Fibroblast of peridontal ligament (primary cell): ENCODE measurements at regions not wholly inside any gene's neighbourhood (a gene's known extent, or its start where the extent isn't known, plus 50 kb on each side); places are given as distances from the start of the nearest gene placed in this dataset.

Source experiments
- DNase-seq: peaks from one replicate; pipeline ENCODE4 v3.0.0-alpha.2; 2010; ENCODE audit errors: extremely low read depth

DNA sequence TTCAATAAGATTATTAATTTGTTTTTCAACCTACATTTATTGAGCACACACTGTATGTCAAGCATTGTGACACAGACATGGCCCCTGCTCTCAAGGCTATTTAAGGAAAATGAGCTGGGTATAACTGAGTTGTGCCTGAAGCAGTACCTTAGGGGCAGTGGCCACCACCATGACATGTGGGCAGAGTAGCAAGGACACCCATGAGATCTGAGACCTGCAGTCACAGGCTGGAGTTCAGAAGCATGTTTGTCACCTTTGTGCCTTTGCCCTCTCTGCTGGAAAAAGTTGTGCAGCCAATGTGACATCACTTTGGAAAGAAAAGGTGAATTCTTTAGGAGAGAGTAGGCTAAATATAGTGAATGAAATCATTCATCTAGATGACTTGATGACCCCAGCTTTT lies 501.3 kb downstream of the BCOR start:
- DNase-seq: no peak

- DNase-seq: no peak
Measured at GRCh38 chrX:39599339-39599738, 498.4 kb downstream of the BCOR start.

DNA sequence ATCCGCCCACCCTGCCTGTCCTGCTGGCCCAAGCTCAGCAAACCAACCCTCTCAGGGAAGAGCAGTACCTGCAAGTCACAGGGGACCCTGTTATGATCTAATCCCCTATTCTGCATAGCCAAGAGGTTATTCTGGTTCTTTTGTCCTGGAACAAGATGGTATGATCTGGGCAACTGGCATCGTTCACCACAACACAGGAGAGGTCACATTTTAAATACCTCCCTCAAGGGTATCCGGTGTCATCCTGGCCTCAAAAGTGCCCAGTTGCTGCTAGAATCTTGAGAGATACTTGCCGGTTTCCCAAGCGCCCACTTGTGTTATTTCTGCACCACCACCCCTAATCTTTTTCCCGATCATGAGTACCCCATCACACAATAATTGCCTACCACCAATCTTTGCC lies 497.5 kb downstream of the BCOR start:
- no peak for DNase-seq

DNA sequence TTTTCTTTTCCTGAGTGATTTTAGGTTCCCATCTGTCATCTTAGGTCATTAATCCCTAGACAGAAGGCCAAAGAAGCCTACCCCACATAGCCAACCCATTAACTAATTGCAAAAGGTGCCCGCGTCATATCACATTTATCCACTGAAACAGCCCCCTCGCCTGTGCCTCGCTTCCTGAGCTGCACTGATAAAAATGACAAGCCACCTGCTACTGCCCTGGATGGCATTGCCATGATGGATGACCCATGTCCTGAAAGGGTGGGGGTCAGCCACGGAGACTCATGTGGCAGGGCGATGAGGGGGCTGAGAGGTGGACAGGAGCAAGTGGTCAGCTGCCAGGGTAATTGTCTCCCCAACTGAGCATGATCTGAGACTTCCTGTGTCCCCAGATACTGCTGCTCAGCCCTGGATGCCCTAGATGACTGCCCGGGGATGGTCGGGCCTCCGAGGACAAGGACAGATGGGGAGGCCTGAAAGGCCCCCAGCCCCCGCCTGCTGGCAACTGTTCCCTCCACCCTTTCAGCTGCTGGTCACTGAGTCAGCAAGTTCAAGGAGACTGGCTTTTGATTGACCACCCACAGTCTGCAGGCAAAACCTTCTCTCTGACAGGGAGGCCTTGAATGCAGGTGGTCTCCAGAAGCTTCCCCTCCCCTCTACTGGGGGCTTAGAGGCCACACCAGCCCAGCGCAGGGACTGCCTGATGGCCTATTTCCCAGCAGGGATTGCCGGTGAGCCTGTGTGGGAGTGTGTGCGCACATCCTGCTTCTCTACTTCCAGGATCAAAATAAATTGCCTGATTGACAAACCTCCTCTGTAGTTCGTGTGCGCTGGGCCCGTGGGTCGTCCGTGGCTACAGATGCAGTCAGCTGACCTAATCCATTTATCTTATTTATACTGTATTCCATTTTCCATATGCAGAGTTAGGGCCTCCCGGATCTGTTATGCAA lies 496.3 kb downstream of the BCOR start:
- no peak for DNase-seq

DNA sequence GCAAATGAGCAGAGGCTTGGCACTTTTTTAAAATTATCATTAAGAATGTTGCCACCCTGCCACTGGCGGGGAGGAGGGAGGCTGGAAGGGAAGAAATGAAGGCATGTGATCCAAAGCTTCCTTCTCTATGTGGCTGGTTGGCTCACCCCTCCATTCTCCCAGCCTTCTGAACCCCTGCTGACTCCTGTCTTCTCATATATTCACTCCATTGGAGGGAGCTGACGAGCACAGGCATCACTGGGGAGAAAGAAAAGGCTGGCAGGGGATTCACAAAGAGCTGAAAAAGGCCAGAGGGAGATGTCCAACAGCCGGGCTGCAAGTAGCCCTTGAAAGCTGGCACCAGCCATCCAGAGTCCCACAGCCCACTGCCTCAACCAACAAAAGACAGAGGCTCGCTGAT lies 495.6 kb downstream of the BCOR start:
- DNase-seq: no peak

DNA sequence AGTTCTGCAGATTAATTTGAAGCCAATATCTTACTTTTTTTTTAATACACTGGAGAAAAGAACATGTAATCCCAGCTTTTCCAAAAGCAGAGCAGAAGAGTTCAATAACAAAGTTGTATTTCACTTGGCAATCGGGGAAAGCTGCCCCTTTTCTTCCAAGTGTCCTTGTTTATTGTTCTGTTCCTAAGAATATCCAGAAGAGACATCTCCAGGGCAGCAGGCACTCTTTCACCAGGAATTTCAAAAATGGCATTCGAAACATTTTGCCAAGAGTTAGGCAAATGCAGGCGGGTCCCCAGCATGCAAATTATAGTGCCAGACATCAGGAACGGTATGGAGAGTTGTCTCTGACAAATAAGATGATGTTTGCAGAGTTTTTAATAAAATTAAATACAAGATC lies 494.5 kb downstream of the BCOR start:
- DNase-seq: no peak

GRCh38 chrX:39605183-39605582 lies 492.6 kb downstream of the BCOR start:
- DNase-seq: no peak

DNA sequence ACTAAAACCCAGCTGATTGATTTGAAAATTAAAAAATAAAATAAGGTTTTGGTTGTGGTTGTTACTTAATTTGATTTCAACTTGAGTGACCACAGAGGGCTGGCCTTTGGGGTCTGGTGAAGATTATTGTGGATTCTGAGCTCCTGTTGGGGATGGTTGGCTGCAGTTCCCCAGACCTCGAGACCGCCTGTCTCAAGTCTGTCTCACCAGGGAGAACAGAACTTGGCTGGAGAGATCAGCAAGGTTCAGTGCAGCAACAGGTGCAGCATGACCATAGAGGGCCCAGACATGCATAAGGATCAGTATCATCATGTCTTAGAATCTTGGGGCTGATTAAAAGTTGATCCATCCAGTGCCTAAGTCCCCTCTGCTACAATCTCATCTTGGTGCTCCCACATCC lies 491.9 kb downstream of the BCOR start:
- DNase-seq: no peak

GRCh38 chrX:39609941-39610340 lies 487.8 kb downstream of the BCOR start:
- DNase-seq: no peak

DNA sequence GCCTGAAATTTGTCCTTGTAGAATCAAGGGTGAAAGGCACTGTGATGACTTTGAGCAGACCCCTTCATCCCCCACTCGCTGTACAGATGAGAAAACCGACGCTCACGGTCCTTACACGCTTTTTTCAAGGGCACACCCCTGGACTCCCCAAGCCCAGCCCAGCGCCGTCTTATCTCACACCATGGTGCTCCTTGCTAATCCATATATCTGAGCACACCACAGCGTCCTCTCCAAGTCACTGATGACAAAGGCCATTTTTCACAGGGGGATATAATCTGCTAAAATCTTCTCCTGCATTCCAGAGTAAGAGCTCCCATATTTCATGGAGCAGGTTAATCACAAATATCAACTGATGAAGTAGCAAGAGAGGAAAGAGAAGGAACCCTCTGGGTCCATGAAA lies 486.3 kb downstream of the BCOR start:
- DNase-seq: no peak

DNA sequence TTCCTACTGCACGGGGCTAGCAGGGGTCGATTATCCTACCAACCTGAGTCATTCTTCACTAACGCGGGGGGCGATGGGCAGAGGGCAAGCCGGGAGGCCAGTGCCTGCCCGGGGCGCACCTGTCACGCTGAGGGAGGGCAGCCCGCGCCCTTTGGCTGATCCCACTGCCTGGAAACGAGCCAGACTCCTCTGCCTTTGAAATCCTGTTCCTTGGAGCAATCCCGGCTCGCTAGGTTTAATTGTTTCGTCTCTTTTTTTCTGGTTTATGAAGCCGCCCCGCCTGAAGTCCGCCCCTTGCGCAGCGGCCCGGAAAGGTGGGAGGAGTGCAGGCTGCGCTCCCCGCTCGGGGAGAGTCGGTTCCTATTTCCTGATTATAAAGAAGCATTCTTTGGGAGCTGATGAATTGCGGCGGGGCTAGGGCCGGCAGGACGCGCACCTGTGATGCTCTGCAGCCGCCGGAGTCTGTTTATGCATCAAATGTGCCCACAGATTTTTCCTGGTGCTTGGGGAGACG lies 484.2 kb downstream of the BCOR start:
- DNase-seq: no peak

DNA sequence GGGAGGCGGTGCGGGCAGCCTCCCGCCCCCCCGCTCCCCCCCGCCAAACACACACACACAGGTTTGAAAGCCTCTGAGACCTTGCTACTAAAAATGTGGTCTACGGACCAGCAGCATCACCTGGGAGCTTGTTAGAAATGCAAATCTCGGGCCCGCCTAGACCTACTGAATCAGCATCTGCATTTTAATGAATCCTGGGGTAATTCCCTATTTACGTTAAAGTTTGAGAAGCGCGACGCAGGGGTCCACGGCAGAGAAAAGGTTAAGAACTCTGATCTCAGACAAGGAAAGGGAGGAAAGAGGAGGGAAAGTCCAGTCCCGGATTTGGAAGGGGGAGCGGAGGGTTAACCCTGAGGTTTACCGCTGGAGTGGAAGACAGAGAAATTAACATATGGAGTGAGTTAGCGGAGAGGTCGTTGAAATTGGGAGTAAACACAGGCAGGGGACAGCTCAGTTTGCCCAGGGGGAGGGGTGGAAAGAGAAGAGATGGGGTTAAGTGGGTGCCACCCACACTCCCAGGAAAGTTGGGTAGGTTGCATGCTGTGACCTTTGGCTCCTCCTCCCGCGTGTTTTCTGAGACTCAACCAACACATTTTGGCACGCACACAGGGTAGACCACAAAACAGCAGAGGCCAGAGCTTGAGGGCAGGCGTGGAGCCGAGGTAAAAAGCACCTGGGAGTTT lies 483.6 kb downstream of the BCOR start:
- no peak for DNase-seq

- DNase-seq: no peak
Measured at GRCh38 chrX:39614680-39614998, 483.1 kb downstream of the BCOR start.

GRCh38 chrX:39616098-39616729 lies 481.5 kb downstream of the BCOR start:
- no peak for DNase-seq

- no peak for DNase-seq
Measured at GRCh38 chrX:39616731-39617130, 481.0 kb downstream of the BCOR start.

DNA sequence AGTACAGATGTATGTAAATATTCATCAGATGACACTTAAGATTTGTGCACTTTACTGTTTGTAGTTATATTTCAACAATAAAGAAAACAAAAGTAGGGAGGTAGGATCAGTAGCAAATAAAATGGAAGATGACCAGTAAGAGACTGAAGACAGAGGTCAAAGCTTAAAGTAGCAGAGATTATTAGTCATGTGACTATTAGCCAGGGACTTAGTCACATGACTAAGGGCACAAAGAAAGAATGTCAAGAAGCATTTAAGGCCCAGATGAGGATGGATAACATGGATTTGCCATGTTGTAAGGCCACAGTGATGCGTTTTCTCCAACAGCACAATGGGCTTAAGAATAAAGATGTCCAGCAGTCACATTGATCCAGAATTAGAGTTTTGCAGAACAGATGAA lies 479.6 kb downstream of the BCOR start:
- DNase-seq: no peak

DNA sequence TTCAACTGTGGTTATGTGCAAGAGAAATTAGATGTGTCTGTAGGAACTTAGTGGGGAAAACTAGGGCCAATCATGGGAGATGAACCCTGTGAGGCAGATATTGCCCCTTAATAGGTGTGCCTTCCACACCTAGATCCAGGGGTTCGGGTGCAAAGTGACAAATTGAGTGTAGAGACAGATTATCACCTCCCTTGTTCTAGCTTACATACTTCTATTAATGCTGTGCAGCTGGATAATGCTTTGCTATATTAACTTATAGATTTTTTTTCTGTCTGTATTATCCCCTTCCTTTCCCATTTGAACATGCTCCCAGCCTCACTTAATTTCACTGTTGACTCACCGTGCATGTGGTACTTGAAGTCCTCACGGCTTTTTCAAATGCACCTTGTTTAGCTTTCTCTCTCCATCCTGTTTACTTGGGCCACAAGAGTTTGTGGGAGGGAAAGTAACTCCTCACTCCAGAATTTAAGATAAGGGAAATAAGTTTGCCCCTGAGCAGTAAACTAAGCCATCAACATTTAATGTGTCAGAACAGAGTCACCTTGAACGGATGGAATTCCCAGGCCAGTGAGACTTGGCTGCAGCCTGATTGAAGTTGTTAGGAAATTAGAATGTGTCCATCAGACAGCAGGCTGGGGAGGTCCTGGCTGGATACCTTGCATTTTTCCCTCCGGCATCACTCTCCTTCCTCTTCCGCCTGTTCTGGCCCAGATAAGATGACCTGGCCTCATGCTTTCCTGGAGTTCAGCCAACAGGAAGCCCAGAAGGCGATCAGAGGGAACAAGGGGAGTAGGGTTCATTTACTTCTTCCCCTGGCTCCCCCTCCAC lies 478.4 kb downstream of the BCOR start:
- DNase-seq: no peak

DNA sequence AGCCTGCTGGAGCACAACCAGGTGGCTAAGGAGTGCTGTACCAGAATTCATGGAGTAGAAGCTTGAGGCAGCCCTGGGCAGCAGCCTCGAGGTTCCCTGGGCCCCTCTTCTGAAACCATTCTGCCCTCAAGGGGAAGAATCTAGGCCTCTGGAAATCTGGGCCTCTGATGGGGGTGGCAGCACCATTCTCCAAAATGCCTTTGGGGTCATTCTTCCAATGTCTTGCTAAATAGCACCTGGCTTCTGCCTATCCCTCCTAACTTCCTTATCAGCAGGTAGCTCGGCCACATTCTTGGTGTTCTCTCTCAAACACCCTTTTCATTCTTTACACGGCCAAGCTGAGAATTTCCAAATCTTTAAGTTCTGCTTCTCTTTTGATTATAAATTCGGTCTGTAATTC lies 473.6 kb downstream of the BCOR start:
- DNase-seq: no peak

DNA sequence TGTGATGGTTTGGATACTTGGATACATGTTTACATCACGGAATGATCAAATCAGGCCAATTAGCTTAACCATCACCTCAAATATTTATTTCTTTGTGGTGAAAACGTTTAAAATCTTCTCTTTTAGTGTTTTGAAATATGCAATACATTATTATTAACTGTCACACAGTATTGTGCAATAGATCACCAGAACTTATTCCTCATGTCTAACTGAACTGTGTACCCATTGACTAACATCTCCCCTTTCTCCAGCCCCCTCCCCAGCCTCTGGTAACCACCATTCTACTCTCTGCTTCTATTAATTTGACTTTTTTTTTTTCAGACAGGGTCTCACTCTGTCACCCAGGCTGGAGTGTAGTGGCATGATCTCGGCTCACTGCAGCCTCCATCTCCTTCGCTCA lies 471.9 kb downstream of the BCOR start:
- no peak for DNase-seq

- DNase-seq: no peak
Measured at GRCh38 chrX:39626749-39627148, 471.0 kb downstream of the BCOR start.

DNA sequence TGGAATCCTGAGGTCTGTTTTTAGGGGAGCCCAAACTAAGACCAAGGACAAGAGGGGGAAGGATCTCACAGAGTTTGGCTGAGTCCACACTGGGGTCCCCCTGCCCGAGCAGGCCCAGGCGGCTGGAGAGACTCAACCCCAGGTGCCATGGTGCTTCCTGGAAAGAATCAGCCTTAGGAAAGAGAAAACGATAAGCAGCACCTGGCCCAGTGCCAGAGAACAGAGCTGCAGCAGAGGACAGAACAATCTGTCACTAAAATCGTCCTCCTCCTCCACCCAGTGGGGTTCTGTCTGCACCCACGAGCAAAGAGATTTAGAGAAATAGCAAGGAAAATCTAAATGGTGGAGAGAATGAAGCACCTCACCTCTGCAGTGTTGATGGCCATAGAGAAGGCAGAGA lies 470.5 kb downstream of the BCOR start:
- no peak for DNase-seq

- no peak for DNase-seq
Measured at GRCh38 chrX:39629001-39629400, 468.8 kb downstream of the BCOR start.
